ENCODE measurements at regions not wholly inside any gene's neighbourhood (a gene's known extent, or its start where the extent isn't known, plus 50 kb on each side); places are given as distances from the start of the nearest gene placed in this dataset.
A peak's percentile ranks its signal among the peaks of the same experiment; 100 is the strongest.

- peak; percentile 15 for DNase-seq
These were observed 147.9 kb upstream of the CBLN2 start for GRCh38 chr18:72692086-72692485.

DNA sequence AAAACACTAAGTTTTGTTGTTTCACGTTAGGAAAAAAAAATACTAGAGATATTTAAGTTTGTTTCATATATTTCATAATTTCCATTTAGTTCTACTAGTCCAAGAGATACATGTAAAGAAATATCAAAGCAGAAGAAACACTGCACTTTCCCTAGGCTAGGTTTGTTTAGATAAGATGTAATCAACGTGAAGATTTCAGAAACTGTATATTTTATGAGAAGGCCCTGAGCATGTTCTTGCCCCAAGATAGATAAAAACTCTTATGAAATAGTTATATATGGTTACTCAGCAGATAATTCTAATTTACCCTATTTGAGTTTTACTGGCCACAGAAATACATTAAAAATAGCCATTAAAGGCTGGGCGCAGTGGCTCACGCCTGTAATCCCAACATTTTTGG lies 143.6 kb upstream of the CBLN2 start:
- DNase-seq: no peak

DNA sequence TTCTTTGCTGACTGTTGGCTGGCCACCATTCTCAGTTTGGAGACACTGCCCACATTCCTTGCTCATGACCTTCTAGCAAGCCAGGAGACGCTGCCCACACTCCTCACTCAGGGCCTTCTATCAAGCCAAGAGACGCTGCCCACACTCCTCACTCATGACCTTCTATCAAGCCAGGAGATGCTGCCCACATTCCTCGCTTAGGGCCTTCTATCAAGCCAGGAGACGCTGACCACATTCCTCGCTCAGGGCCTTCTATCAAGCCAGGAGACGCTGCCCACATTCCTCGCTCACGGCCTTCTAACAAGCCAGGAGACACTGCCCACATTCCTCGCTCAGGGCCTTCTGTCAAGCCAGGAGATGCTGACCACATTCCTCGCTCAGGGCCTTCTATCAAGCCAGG lies 131.3 kb upstream of the CBLN2 start:
- no peak for DNase-seq

DNA sequence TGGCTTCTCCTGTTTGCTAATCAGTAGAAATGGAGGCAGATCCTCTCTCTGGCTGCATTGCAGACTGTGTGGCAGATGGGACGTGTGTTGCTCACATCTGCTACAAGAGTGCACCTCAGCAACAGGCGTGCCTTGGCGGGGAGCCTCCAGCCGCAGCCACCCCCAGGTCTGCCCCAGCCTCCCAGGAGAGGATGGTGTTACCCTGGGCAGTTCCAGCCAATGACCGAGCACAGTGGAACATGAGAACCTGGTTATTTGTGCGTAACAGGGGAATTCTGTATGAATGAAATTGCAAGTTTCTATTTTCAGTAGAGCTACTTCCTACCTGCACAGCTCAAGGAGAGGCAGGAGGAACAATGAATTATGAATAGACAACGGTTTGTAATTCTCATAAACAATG lies 130.6 kb upstream of the CBLN2 start:
- no peak for DNase-seq

DNA sequence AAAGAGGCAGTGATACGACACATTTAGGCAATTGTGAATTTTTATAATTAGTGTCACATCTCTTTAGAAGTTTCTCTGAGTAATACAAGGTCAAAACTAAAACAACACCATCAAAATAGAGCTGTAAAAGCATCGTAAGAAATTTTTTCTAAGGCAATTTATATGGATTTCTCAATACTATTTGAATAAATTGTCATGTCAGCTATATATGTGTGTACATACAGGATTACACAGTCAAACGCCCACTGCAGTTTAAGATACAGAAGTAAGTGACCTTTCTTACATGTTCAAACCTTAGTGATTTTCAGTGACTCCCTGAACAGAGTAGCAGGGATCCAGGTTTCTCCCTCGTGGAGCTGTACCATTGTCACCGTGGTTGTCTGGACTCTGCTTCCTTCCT lies 129.1 kb upstream of the CBLN2 start:
- no peak for DNase-seq

DNA sequence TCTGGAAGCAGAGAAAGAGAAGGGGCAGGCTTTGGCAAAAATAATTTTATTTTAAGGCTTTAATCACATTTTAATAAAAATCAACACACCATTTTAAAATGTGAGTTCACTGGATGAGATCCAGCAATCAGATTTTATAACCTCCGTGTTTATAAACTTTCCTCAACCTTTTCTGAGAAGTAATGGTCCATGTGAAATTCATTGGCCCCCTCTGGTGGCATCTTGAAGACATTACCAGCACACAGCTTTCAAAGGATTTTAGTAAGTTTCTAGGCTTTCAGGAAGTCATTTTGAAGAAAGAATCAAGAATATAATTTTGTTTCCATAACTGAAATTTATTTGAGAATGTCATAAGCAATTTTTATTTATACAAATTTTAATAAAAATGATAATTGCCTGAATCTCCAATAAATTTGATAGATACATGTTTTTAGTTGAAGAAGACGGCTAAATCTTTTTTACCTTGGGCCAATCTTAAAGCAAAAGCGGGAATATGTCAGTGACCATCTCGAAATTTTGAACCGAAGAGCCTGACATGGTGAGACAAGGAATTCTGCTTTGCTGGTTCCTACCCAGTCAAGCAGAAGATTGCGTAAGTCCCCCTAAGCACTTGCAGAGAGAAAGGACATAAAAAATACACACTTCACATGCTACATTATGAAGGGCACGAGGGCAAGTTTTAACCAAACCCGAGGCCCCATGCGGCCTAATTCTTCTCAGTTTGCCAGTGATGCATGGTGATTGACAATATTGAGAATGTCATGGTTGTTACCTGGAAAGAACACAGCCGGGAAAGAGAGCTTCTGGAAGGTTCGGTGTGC lies 128.4 kb upstream of the CBLN2 start:
- peak; percentile 12 for DNase-seq

DNA sequence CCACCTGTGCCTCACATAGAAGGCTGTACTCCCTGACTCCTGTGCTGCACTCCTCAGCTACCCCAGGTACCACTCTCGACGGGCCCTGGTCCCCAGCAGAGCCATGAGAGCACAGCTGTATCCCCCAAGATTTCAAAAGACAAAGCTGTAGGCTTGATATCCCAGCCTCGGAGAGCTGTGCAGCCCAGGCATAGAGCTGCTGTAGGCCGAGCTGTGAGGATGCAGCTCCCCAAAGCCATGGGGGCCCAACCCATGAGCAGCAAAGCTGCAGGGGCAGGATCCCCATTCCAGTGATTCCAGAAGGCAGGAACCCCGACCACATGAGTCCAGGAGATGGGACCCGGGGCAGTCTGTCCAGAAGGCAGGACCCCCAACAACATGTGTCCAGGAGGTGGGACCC lies 123.8 kb upstream of the CBLN2 start:
- no peak for DNase-seq

DNA sequence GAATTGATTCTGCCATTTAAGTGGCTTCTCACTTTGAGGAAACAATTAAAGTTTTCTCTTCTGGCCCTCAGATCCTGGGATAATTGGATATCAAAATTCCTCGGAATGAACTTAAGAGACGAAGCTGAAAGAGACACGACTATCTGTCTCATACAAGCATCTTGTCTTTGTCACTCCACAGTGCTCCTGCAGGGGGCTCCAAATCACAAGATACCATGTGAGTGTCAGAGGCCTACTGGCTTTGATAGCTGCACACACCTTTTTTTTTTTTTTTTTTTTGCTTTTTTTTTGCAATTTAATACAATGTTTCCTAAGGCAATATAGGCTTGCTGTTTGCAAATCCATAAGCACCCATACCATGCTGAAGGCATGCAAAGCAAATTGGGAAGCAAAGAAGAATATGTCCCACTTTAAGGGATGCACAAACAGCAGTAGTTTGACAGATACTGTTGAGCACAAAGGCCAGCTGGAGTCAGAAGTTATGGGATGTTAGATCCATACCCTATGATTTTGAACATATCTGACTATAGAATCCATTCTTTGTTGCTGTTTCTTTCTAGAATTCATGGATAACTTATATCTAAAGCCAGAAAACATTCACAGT lies 109.0 kb upstream of the CBLN2 start:
- peak; percentile 45 for DNase-seq

DNA sequence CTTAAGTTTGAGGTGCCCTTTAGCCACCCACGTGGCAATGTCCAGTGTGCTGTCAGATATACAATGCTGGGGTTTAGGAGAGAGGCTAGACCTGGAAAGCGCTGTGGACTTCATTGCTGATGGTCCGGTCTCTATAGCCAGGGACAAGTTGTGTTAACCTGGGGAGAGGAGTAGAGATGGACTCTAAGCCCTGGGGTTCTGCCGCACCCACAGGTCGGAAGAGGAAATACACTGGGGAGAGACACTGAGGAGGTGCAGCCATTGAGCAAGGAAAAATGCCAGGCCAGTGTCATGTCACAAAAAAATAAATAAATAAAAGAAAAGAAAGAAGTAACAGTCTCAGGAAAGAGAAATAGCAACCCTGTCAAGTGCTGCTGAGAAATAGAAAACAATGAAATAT lies 106.9 kb upstream of the CBLN2 start:
- DNase-seq: no peak

GRCh38 chr18:72648481-72648960 lies 104.4 kb upstream of the CBLN2 start:
- no peak for DNase-seq

- DNase-seq: no peak
These were observed 103.9 kb upstream of the CBLN2 start for GRCh38 chr18:72648079-72648478.

DNA sequence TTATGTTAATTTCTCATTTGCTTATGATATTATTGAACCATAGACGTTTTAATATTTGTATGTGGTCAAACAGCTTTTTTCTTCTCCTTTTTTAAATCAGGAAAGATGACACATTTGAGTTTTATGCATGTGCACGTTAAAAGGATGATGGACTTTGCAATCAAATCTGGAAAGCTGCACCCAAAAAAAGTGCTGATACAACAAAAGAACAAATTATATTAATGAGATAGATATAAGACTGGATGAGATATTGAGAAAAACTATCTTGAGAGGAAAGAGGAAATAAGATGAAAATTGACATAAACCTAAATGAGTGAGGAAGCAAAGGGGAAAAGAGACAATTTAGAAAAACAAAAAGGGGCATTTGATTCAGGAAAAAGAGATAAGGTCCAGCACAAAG lies 96.4 kb upstream of the CBLN2 start:
- no peak for DNase-seq

DNA sequence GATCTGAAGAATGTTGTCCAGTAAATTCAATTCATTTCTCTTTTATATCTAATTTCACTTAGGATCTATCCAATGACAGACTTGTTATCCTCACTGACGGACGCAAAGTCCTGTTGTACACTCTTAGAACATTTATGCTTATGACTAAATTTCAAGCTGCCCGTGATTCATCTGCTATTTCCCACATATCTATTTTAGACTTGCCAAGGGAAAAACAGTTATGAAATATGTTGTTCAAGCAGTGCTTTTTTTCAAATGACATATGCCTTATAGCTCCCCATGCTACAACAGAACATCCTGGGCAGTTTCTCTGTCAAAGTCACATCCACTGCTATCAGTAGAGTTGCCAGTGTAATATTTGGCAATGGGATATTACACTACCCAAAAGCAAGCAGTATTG lies 94.2 kb upstream of the CBLN2 start:
- DNase-seq: no peak

DNA sequence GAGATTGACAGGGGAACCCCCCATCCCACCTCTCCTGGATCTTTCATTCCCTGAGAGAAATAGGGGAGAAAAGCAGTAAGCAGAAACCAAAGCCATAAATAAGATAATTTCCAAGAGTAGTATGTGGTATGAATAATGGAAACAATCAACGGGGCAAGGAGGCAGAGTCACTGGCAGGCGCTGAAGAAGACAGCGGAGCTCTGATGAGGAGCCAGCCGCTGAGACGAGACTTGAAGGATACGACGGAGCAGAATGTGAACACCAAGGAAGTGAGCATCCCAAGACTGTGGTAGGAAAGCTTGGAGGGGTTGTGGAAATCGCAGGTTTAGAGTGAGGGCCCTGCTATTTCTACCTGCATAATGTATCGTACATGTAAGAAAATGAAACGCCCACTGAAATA lies 93.6 kb upstream of the CBLN2 start:
- DNase-seq: no peak

DNA sequence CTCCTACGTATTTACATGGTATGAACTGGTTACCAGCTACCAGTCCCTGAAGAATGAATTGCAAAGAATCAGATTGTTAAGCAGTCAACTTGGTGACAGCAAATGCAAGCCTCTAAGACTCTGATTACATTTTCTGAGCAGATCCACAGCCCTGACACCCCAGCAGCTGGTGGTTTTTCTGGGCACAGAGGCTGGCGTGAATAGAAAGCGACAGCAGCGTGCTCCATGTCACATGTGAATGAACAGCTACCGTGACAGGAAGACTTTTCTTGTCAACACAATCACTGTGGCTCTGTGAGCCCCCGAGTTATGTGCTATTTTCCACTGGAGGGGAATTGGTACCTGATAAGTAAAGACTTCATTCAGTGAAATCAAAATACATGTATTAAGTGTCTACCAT lies 93.2 kb upstream of the CBLN2 start:
- no peak for DNase-seq

- DNase-seq: no peak
These were observed 92.5 kb upstream of the CBLN2 start for GRCh38 chr18:72636611-72637010.

DNA sequence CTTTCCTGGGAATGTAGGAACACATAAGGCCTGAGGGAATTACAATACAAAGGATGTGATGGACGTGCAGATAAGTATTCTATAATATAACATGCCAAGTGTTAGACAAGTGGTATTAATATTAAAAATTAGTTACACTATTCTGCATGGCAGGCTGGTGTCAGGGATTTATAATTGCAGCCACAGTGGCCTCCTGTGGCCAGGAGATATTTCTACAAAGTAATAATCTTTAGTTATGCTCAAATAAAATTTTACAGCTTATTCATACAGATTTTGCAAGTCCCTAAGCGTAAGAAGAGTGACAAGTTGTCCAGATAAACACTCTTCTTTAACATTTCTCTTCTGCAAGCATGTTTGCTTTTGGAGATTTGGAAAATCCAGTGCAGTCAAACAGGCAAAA lies 90.4 kb upstream of the CBLN2 start:
- DNase-seq: no peak

- DNase-seq: peak; percentile 29
These were observed 86.8 kb upstream of the CBLN2 start for GRCh38 chr18:72630991-72631390.

- DNase-seq: no peak
These were observed 79.3 kb upstream of the CBLN2 start for GRCh38 chr18:72623444-72623843.

- no peak for DNase-seq
These were observed 69.4 kb upstream of the CBLN2 start for GRCh38 chr18:72613534-72613930.

DNA sequence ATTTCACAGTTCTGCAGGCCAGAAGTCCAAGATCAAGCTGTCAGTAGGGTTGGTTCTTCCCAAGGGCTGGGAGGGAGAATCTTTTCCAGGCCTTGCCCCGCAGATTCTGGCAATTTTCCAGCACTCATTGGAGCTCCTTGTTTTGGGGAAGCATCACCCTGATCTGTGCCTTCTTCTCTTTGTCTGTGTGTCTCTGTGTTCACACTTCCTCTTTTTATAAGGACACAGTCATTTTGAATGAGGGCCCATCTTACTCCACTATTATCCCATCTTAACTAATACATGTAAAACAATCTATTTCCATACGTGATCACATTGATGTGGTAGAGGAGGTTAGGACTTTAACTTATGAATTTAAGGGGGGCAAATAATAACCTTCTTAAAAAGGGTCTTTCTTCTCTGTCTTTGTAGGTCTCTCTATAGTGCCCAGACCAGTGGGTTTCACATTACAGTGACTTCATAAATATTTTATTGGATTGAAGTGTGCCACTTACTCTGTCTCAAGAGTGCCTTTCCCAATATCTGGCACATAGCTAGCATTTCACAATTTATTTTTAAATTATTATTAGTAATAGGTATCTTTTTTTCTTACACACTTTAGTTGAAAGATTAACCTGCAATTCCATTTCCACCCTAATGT lies 68.9 kb upstream of the CBLN2 start:
- DNase-seq: no peak

DNA sequence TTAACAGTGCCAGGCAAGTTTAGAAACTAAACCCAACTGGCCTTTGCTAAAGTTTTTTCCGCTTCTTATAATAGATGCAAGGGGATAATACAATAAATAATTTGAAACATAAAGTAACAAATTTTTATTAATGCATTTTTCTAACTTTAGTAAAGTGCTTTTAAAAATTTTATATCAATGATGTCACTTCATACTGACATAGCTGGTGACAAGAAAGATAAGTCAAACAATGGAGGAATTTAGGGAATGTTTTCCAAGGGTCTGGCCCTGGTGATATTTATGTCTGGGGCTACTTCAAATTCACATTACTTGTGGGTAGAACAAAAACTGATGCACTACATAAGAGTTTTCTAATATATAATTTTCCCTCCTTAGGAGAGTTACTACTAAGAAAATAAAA lies 61.2 kb upstream of the CBLN2 start:
- DNase-seq: no peak

DNA sequence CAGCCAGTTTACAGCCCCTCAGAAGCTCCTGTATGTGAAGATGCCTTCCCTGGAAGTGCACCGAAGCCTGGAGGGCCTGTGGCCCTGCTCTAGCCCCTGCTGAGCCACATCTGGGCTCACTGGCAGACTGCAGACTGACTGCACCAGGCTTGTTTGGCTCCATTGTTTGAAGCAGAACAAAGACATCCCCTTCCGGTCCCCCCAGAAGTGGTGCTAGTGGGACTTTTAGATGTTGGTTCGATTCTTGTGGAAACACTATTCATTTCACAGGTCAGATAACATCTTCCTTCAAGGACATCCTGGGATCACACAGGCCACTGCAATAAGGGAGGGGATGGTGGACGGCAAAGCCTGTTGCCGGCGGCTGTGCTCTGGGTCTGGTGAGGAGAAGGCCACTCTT lies 57.8 kb upstream of the CBLN2 start:
- no peak for DNase-seq

DNA sequence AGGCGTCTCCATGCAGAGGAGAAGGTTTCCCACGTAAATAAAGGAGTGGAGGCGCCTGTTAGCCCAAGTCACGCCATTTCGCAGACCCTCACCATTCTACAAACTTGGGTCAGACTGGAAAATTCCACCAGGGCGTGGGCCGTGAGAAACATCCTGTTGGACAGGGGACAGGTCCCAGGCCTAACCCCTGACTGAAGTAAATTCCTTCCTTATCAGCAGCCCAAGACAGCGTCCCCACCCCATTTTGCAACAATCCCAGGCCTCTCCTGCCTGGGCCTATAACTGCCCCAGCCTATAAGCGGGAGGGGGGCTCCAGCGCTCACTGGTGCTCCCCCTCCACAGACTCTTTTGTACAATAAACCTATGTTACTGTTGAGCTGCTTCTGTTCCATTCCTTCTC lies 57.3 kb upstream of the CBLN2 start:
- DNase-seq: no peak
